HepG2 (cell line): ENCODE measurements at regions not wholly inside any gene's neighbourhood (a gene's known extent, or its start where the extent isn't known, plus 50 kb on each side); places are given as distances from the start of the nearest gene placed in this dataset.

Experiments
- EP300 ChIP-seq, 3 experiments: sonication (generic) in 1 of 3; formaldehyde crosslinking in 1 of 3; IDR thresholded peaks; 2 replicates each; pipeline versions ENCODE4 v1.5.1 to v1.6.1; 2011 to 2020; ENCODE audit warnings: low read depth in 2 of 3, low read length in 2 of 3, borderline replicate concordance in 1 of 3, improper control_type of control experiment in 1 of 3, mild to moderate bottlenecking in 1 of 3, missing genetic modification reagents in 1 of 3, moderate library complexity in 1 of 3
- ZNF549 ChIP-seq: sonication (generic); formaldehyde crosslinking; IDR thresholded peaks from 2 replicates; pipeline ENCODE4 v1.5.0; 2020; ENCODE audit warnings: missing genetic modification reagents

DNA sequence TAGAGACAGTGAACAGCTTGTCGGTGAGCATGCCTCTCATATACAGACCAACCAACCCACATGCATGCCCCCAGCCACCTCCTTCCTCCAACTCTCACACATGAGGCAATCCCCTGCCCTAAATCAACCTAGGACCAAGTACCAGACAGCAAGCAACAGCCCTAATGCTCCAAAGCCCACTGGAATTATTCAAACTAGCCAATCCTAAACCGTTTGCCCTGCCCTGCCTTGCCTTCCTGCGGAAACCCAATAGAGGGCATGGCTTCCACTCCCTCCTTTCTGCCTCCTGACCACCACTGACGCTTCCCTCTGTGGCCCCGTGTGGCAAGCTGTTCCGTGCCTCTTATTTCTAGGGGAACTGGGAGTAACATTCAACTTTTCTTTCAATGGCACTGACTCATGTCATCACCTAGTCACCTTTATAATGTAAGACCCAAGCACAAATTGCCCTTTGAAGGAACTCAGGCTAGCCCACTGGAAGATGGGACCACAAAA, 129.3 kb upstream of the GJB5 start:
- TF ChIP-seq EP300 (IDR thresholded peaks at IDR 0.05; ENCODE audit: low read depth in 2 of 2, low read length in 2 of 2): no peak
- no peak for TF ChIP-seq EP300 (CRISPR knock-in tag; IDR thresholded peaks at IDR 0.05; ENCODE audit: borderline replicate concordance)
- TF ChIP-seq ZNF549 (CRISPR knock-in tag): no peak
